Natural killer cell treated with Interleukin-12 subunit alpha and Interleukin-12 subunit beta and Interleukin-15 and Interleukin-18, amount 100 ng/mL, for 72 hours (primary cell): ENCODE measurements at regions not wholly inside any gene's neighbourhood (a gene's known extent, or its start where the extent isn't known, plus 50 kb on each side); places are given as distances from the start of the nearest gene placed in this dataset.
"Not testable (repeated sequence)": the region's sequence is repeated elsewhere in the genome, so short reads cannot be mapped to it uniquely, and the experiment has no call there.

ENCODE experiments used
- ATAC-seq, 2 donors: fragments of 150-1000 bp; cut with Tn5 transposase in 1 of 2; sonication (Bioruptor Pico), chemical (Tn5 transposase) in 1 of 2; 2 replicates each; pipeline ENCODE4 v1.10.0; 2021
- DNase-seq: peaks from one replicate; pipeline ENCODE4 v3.0.0; 2022; ENCODE audit warnings: low spot score
- H3K27ac Mint-ChIP-seq, 2 donors: 1 replicate in 1 of 2; 2 replicates in 1 of 2; pipeline ENCODE4 v1.8.0; 2022; ENCODE audit warnings: mixed read lengths in 2 of 2, mild to moderate bottlenecking in 1 of 2, moderate library complexity in 1 of 2
- H3K27me3 Mint-ChIP-seq, 2 donors: 1 replicate in 1 of 2; 2 replicates in 1 of 2; pipeline ENCODE4 v1.8.0; 2022; ENCODE audit warnings: mixed read lengths in 2 of 2
- H3K36me3 Mint-ChIP-seq: one replicate; pipeline ENCODE4 v1.8.0; 2022; ENCODE audit warnings: mixed read lengths
- H3K4me1 Mint-ChIP-seq, 2 donors: 1 replicate in 1 of 2; 2 replicates in 1 of 2; pipeline ENCODE4 v1.8.0; 2022; ENCODE audit warnings: low read depth in 2 of 2, mixed read lengths in 2 of 2, mild to moderate bottlenecking in 1 of 2
- H3K4me3 Mint-ChIP-seq: one replicate; pipeline ENCODE4 v1.8.0; 2022; ENCODE audit warnings: mixed read lengths
- H3K9me3 Mint-ChIP-seq: 2 replicates; pipeline ENCODE4 v1.8.0; 2022; ENCODE audit warnings: mixed read lengths

DNA sequence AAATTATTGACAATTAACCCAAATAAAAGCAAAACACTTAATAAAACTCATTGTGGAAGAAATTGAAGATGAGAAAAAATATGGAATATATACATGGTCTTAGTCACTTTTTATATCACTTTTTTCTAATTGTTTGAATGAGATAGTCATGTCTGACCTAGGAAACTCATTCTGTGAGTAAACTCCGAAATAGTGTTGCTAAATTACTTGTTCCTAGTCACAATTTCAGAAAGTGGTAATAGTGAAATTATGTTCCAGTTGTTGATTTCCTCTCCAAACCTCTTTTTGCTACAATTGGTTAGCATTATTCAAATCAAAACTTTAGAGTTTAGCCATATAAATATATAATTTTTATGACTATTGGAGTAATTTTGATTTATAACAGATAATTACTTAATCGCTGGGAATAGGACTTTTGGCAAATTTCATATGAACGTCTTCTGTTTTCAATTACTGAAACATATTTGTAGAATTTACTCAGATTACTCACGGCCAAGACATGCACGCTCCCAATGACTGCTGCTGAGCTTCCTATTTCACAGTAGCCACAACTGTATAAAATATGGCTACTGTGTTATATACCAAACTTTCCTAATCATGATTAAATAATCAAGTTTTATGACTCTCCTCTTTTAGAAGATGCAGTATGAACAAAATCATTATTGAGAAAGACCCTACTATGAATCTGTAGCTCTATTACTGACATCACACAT is 583.4 kb downstream of the PRIM2 start:
- DNase-seq, H3K27me3 Mint-ChIP-seq, H3K36me3 Mint-ChIP-seq, H3K9me3 Mint-ChIP-seq, H3K27ac Mint-ChIP-seq, H3K4me1 Mint-ChIP-seq, H3K4me3 Mint-ChIP-seq: not testable (repeated sequence)
- ATAC-seq: peak in 1 of 2 donors; percentile 36

DNA sequence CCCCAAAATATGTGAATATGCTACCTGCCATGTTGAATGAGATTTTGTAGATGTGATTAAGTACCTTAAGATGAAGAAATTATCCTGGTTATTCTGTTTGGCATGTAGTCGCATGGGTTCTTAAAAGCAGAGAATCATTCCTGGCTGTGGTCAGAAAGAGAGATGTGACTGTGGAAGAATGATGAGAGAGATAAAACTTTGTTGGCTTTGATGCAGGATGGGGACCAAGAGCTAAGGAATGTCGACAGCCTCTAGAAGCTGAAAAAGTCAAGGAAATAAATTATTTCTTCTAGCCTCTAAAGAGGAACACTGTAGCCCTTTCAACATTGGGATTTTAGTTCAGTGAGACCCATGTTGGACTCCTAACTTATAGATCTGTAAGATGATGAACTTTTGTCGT is 584.0 kb downstream of the PRIM2 start:
- H3K27ac Mint-ChIP-seq, H3K4me1 Mint-ChIP-seq, ATAC-seq, H3K27me3 Mint-ChIP-seq, H3K9me3 Mint-ChIP-seq, DNase-seq, H3K36me3 Mint-ChIP-seq, H3K4me3 Mint-ChIP-seq: not testable (repeated sequence)

DNA sequence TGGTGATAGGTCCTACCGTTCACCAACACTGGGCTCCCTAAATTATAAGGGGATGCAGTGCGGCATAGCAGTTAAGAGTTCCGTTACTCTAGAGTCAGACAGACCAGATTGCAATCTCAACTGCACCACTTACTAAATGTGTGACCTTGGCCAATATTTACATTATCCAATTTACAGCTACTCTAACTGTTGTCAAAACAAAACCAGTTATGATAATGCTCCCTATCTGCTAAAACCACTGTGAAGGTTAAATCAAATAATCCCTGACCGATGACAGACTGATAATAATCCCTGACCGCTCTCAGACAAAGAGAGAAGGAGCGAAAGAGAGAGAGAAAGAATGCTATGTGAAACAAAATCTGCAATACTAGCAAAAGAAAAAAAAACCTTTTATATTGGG is 586.9 kb downstream of the PRIM2 start:
- H3K4me3 Mint-ChIP-seq, H3K27me3 Mint-ChIP-seq, H3K36me3 Mint-ChIP-seq, H3K4me1 Mint-ChIP-seq, H3K9me3 Mint-ChIP-seq, H3K27ac Mint-ChIP-seq, ATAC-seq, DNase-seq: not testable (repeated sequence)

DNA sequence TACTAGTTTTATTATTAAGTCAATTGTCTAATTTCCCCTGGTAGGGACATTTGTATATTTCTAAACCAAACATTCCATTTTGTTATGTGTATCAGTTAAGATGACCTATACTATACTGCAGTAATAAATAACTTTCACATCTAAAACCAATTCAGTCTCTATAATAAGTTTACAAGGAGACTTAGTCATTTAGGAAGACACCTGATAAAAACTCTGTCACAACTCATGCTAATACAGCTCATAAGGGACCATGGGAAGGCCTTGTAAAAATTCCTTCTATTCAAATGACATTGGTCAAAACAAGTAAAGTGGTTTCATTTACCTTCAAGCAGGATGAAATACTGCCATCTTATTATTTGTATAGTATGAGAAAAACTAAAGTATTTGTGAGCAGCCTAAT is 597.9 kb downstream of the PRIM2 start:
- H3K4me1 Mint-ChIP-seq, DNase-seq, H3K4me3 Mint-ChIP-seq, H3K27me3 Mint-ChIP-seq, H3K36me3 Mint-ChIP-seq, H3K27ac Mint-ChIP-seq, ATAC-seq, H3K9me3 Mint-ChIP-seq: not testable (repeated sequence)

DNA sequence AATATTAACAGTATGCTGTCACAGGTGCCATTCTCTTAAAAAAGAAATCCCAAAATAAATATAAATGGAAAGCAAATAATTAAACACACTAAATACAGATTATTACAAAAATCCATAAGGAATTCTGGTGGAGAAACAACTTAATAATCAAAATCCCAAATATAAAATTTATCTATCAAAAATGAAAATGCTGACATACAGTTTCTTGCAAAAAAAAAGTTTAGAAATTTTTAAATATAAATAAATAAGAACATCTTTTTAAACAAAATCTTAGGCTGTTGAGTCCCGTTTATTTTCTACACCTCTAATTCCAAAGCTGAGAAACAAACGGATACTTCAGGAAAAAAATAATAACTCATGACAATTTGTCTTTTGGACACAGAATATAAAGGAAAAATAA is 625.5 kb downstream of the PRIM2 start:
- not testable (repeated sequence) for H3K4me1 Mint-ChIP-seq, ATAC-seq, DNase-seq, H3K9me3 Mint-ChIP-seq, H3K27me3 Mint-ChIP-seq, H3K27ac Mint-ChIP-seq, H3K4me3 Mint-ChIP-seq, H3K36me3 Mint-ChIP-seq

DNA sequence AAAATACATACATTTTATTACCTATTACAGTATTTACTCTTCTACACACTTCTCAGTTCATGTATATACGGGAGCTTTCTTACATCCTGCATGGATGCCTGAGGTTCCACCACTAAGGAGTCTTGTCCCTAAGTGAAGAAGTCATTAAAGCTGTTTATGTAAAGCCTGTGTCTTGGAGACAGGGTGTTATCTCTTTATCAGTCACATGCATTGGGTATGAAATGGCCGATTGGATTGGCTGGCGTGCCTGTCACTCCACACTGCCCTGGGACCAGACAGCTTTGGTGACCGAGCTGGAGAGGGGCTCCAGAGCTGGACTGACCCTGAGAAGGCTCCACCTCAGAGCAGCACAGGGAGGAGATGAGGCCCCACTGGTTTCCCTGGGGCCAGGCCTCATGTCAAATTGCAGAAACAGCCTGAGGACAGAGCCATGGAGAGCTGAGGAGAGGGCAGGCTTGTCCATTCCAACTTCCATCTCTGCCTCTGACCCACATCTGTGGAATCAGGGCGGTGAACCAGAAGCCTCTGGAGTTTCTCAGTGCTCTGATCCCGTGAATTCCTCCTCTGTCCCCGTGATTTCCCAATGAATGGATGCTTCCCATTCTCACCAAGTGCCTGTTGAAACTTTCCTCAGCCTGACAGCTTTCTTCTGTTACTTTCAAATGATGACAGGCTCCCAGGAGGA is 628.8 kb downstream of the PRIM2 start:
- not testable (repeated sequence) for H3K4me3 Mint-ChIP-seq, DNase-seq, H3K27me3 Mint-ChIP-seq, H3K27ac Mint-ChIP-seq, H3K36me3 Mint-ChIP-seq, H3K4me1 Mint-ChIP-seq, ATAC-seq, H3K9me3 Mint-ChIP-seq

DNA sequence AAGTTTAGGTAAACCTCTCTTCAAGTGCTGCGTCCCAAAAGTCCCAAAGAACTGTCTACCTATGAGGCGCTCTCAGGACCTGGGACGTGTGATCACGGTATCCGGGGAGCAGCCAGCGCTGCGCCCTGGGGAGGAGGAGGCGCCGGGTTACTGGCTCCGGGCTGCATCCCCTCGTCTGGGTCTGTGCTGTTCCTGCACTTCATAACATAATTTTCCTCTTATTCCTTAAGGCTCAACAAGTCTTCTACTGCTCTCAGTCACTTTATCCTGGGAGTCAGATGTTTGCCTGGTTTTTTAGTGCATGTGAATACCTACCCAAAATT is 629.3 kb downstream of the PRIM2 start:
- not testable (repeated sequence) for H3K27me3 Mint-ChIP-seq, H3K36me3 Mint-ChIP-seq, H3K27ac Mint-ChIP-seq, H3K4me1 Mint-ChIP-seq, H3K9me3 Mint-ChIP-seq, ATAC-seq, H3K4me3 Mint-ChIP-seq, DNase-seq

DNA sequence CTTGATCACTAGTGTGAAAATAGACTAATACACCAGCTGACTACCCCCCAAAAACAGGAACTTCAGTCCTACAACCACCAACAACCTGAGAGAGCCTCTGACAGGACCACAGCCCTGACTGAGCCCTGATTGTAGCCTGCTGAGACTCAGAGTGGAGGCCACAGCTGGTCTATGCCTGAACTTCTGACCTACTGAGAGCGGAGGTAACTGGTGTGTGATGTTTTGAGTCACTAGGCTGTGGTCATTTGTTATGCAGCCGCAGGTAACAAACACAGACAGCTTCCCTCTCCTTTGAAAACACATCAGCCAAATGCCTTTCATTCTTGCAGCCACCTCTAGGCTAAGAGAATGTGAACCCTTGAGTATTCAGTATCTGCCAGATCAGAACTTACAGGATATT is 631.1 kb downstream of the PRIM2 start:
- H3K27me3 Mint-ChIP-seq: not testable (repeated sequence)

DNA sequence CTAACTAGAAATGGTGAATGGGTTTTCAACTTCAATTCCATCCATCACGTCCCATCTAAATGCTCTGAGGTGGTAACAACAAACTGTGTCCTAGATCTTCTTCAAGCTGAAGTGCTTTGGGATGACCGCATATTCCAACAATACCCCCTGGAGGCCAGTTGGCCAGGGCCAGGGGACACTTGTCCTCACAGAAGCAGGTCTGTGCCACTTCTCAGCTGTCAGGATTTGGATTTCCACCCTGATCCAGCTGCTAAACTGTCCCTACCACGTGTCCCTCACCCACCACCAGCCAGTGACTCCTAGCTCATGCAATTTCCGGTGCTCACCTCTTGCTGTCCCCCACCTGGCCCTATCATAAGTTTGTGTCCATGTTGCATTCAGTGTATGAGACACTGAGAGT is 633.0 kb downstream of the PRIM2 start:
- H3K4me3 Mint-ChIP-seq, ATAC-seq, H3K4me1 Mint-ChIP-seq, H3K36me3 Mint-ChIP-seq, DNase-seq, H3K27me3 Mint-ChIP-seq, H3K9me3 Mint-ChIP-seq, H3K27ac Mint-ChIP-seq: not testable (repeated sequence)

More for the DNA sequence above, 631.1 kb downstream of the PRIM2 start:
- not testable (repeated sequence) for H3K9me3 Mint-ChIP-seq, H3K4me3 Mint-ChIP-seq, ATAC-seq, DNase-seq, H3K4me1 Mint-ChIP-seq, H3K27ac Mint-ChIP-seq, H3K36me3 Mint-ChIP-seq

DNA sequence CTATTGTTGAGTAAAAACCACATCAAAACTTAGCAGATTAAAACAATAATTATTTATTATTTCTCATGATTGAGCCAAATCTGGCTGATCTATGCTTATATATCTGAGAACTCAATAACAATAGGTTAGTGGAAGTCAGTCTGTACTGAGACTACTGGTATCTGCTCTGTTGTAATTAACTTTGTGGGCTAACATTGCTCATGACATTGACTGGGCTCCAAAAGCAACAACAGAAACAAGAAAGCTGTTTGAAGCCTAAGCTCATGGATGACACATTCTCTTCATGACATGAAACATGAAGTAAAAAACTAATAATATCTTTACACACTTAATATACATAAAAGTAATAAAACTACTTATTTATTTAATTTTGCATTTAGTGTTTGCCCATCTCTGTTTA is 649.3 kb downstream of the PRIM2 start:
- H3K4me3 Mint-ChIP-seq, ATAC-seq, H3K27ac Mint-ChIP-seq, H3K4me1 Mint-ChIP-seq, H3K36me3 Mint-ChIP-seq, DNase-seq, H3K9me3 Mint-ChIP-seq: not testable (repeated sequence)
- peaks cover 18 to 19% of the 10 kb centered on the region in 2 donors for H3K27me3 Mint-ChIP-seq

DNA sequence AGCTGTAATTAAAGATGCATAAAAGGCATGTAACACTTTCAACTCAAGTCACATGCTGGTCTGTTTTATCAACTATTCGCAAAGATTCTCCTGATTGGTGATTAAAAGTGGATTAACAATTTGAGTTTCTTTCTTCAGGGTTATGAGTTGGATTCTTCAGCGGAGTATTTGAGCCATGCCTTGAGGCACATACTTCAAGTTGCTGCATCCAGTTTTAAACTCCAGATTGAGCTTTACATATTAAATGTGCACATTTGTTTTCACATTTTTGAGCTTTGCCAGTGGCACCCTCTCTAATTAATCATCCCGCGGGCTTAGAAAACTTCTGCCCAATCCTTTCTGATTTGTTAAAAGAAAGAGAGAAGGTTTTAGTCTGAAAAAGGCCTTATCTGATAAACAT is 654.5 kb downstream of the PRIM2 start:
- H3K9me3 Mint-ChIP-seq, ATAC-seq, H3K27ac Mint-ChIP-seq, H3K36me3 Mint-ChIP-seq, H3K4me3 Mint-ChIP-seq, DNase-seq, H3K4me1 Mint-ChIP-seq: not testable (repeated sequence)
- peaks cover 25 to 32% of the 10 kb centered on the region in 2 donors for H3K27me3 Mint-ChIP-seq

DNA sequence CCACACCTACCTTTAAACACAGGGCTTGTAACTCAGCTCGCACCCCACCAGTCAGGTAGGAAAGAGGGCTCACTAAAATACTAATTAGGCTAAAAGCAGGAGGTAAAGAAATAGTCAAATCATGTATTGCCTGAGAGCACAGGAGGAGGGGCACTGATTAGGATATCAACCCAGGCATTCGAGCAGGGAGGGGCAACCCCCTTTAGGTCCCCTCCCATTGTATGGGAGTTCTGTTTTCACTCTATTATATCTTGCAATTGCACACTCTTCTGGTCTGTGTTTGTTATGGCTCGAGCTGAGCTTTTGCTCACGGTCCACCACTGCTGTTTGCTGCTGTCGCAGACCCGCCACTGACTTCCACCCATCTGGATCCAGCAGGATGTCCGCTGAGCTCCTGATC is 657.2 kb downstream of the PRIM2 start:
- Mint-ChIP-seq H3K27me3 (peaks cover 13 to 16% of the 10 kb centered on the region in 2 donors), H3K9me3 (no peaks in the 10 kb centered on the region)

DNA sequence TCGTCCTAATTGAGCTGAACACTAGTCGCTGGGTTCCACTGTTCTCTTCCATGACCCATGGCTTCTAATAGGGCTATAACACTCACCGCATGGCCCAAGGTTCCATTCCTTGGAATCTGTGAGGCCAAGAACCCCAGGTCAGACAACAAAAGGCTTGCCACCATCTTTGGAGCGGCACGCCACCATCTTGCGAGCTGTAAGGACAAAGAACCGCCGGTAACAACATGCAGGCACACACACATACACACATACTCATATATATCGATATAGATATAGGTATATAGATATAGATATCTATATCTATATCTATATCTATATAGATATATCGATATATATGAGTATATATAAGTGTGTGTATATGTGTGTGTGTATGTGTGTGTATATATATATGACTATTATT is 657.7 kb downstream of the PRIM2 start:
- H3K27ac Mint-ChIP-seq, ATAC-seq, H3K9me3 Mint-ChIP-seq, H3K36me3 Mint-ChIP-seq, H3K4me3 Mint-ChIP-seq, H3K4me1 Mint-ChIP-seq, DNase-seq: not testable (repeated sequence)
- H3K27me3 Mint-ChIP-seq: peaks cover 12 to 14% of the 10 kb centered on the region in 2 donors

More for the DNA sequence above, 657.2 kb downstream of the PRIM2 start:
- DNase-seq: no peak
- H3K4me1 Mint-ChIP-seq: no peaks in the 10 kb centered on the region
- H3K27ac Mint-ChIP-seq: no peak overlapping the region
- no peaks in the 10 kb centered on the region for H3K36me3 Mint-ChIP-seq
- no peak for ATAC-seq
- H3K4me3 Mint-ChIP-seq: no peak overlapping the region

DNA sequence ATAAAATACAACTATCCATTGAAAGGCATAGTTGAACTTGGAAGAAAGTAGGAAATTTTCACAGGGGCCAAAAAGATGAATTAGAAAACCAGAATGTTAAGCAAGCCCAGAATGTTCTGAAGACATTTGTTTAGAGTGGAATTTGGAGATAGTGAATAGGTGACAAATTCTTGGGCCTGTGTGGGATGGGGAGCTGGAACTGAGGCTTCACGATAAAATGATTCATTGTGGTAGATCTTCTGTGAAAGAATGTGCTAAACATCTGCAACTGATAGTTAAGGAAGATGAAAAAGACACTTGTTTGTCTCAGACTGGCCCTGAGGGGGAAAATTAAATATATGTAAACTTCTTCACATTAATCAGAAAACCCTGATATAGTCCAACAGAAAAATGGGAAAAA is 658.9 kb downstream of the PRIM2 start:
- DNase-seq, H3K4me3 Mint-ChIP-seq, H3K9me3 Mint-ChIP-seq, ATAC-seq, H3K36me3 Mint-ChIP-seq, H3K4me1 Mint-ChIP-seq, H3K27ac Mint-ChIP-seq: not testable (repeated sequence)
- peaks cover 9 to 14% of the 10 kb centered on the region in 2 donors for H3K27me3 Mint-ChIP-seq

DNA sequence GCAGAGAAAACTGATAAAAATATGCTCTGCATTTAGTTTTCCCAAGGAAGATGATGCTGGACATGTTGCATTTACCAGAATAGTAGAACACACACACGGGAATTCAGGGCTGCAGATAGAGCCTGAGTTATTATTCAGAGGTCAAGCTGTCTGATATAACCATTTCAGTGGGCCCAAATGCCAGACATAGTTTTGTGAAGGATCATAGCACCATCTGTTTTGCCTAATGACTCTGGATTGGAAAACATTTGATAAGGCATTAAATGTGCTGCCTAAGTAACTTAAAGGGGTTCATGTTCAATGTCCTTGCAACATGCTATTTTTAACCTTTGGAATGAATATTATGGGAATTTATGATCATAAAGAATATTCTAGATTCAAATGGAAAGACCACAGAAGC is 666.2 kb downstream of the PRIM2 start:
- not testable (repeated sequence) for H3K4me3 Mint-ChIP-seq, H3K27ac Mint-ChIP-seq, H3K9me3 Mint-ChIP-seq, H3K4me1 Mint-ChIP-seq, ATAC-seq, DNase-seq, H3K36me3 Mint-ChIP-seq
- peaks cover 5 to 20% of the 10 kb centered on the region in 2 donors for H3K27me3 Mint-ChIP-seq
